Activated CD8-positive, alpha-beta memory T cell treated with anti-CD3 and anti-CD28 coated beads for 4 hours (primary cell): ENCODE measurements at regions not wholly inside any gene's neighbourhood (a gene's known extent, or its start where the extent isn't known, plus 50 kb on each side); places are given as distances from the start of the nearest gene placed in this dataset.
"Not testable (repeated sequence)": the region's sequence is repeated elsewhere in the genome, so short reads cannot be mapped to it uniquely, and the experiment has no call there.

Experiments used
- DNase-seq, 2 donors: peaks; one replicate each; pipeline ENCODE4 v3.0.0-alpha.2; 2020; ENCODE audit warnings: low read depth in 2 of 2

DNA sequence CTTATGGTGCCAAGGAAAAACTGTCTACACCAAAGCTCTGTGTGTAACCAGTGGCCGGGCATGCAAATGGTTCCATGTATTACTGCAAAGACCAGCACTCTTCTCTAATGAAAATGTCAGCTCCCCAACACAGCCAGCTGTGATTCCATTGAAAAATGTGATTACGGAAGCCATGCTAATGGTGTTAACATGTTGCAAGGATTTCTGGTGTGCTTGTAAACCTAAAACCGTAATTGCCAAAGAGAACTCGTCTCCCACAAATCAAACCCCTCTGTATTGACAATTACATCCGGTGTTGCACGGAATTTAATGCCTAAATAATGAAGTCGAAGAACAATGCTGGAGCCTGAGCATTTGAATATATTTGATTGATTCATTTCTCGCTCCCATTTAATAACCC is 351.7 kb downstream of the NPIPA8 start:
- DNase-seq, result no peak

DNA sequence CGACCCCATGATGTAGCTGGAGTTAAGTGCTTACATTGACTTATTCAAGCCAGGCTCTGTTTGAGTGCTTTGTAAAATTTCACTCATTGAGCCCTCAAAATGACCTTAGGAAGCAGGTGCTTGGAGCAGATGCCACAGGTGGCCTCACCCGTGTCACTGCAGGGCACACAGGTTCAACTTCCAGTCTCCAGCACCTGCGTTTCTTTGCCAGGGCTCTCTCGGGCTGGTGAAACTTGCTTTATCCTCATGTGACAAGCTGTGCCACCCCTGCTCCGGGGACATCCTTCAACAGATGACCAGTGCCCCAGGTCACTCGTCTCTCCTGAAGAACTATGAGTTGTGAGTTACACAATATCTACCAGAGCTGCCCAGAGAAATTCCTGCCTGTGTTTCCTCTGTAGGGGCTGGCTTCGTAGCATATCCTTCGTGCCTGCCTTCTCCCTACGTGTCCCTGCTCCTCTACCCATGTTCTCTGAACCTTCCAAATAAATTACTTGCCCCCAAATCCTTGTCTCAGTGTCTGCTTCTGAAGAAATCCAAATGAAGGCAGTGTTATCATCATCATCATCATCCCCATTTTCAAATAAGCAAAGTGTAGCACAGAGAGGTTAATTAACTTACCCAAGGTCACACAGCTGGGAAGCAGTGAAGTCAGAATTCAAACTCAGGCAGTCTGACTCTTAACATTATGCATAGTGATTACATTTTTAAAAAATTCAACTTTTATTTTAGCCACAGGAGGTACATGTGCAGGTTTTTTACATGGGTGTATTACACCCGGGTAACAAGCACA is 352.5 kb downstream of the NPIPA8 start:
- DNase-seq, result no peak

DNA sequence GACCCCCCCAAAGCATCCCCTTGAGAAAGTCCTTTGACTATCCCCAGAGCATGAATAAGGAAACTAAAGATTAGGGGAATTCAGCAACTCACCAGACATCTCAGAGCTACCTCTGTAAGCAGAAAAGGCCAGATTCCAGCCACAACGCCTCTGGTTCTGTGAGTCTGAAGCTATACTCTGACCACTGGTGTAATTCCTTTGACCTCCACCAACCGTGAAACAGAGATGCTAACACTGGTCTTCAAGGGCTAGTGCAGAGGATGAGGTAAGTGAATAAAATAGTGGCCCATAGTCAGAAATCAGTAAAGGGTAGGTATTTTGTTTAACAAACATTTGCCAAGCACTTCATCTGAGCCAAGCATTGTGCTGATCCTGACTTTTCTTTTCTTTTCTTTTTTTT is 353.4 kb downstream of the NPIPA8 start:
- DNase-seq, result no peak

DNA sequence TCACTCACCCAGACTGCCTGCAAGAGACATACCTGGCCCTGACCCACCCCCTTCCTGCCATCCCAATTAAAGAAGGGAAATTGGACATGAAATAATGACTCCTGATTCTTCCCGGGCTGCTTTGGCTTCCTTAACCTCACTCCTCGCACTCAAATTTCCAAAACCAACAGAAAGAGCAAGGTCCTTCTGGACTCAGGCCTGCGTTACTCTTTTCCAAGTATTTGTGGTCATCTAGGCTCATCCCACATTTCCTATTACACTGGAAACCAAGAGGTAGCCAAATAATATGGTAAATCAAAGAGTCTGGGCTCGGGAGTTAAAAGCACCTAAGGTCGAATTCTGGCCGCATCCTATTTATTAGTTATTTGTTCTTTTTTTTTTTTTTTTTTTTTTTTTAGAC is 359.3 kb downstream of the NPIPA8 start:
- no peak for DNase-seq

GRCh38 chr16:17972460-17972943 is 364.0 kb downstream of the NPIPA8 start:
- DNase-seq, result no peak

- no peak for DNase-seq
Measured at GRCh38 chr16:17970816-17971331, 365.7 kb downstream of the NPIPA8 start.

DNA sequence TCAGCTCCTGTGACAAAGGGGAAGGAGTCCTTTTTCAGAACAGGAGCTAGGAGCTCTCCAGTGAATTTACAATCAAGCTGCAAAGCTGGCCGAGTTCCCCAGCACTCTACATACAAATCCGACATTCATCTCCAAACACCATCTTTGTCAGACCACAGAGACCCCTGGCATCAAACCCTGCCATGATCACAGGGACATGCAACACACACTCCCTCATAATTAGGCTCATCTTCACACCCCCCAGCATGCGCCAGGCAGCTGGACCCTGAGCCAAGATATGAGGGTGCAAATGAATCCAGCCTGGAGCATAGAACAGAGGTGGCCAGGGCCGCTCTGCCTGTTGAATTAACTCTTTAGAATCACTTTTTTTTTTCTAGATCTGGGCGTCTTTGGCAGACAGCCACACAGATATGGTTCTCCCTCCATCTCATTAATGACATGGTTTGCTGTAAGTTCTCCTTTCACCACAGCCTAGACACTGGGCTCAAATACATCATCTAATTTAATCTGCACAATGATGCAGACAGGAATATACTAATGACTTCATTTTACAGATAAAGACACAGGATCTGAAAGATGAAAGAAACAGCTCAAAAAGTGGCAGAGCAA is 366.3 kb downstream of the NPIPA8 start:
- no peak for DNase-seq

- DNase-seq, result no peak
Measured at GRCh38 chr16:17965133-17965900, 371.2 kb downstream of the NPIPA8 start.

- DNase-seq, result no peak
Measured at GRCh38 chr16:17964196-17964595, 372.3 kb downstream of the NPIPA8 start.

- no peak for DNase-seq
Measured at GRCh38 chr16:17963185-17963836, 373.2 kb downstream of the NPIPA8 start.

- no peak for DNase-seq
Measured at GRCh38 chr16:17962726-17963125, 373.8 kb downstream of the NPIPA8 start.

GRCh38 chr16:17961822-17962221 is 374.7 kb downstream of the NPIPA8 start:
- not testable (repeated sequence) for DNase-seq

DNA sequence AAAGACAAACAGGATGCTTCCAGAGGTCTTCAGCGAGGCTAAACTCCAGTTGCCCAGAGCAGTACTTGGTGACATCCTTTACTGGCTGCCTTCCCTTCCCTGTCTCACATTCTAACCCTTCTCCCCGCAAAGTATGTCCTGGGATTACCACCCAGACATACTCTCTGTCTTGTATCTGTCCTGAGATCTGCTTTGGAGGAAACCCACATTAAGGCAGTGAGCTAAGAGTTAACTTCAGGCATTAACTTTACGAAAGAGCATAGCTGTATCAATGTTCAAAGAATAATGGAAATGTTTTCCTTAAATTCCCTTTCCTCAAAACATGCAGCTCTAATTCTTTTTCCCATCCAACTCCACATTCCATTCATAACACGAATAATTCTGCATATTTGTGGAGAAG is 385.2 kb downstream of the NPIPA8 start:
- DNase-seq, result no peak

DNA sequence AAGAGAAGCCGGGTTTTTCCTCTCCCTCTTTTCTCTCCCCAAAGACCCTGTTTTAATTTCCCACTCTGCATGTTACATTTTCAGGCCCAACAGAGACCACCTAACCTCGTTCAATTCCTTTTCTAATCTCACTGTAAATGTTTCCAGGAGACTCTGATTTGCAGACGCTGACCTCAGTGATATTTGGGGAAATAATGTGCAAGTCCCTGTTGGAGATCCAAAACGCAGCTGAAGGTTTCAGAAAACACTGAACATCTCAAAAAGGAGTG is 386.6 kb downstream of the NPIPA8 start:
- DNase-seq, result no peak

- DNase-seq, result no peak
Measured at GRCh38 chr16:17949141-17949981, 387.2 kb downstream of the NPIPA8 start.

- no peak for DNase-seq
Measured at GRCh38 chr16:17947637-17948036, 388.9 kb downstream of the NPIPA8 start.

DNA sequence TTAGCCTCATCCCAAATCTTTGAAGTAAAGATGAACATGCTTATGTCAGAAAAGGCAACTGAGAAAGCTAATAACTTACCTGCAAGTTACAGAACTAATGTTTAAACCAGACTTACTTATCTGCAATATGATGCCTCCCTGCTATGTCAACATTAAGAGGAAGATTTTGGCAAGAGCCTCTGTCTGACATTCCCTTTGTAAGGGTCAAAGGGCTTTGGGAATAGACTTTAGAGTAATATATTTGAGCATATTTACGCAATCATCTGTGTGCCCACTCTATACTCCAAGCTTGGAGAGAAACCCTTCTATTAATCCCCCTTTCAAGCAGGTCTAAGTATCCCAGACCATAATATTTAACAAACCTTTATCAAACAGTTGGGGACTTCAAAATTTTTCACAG is 389.4 kb downstream of the NPIPA8 start:
- no peak for DNase-seq

DNA sequence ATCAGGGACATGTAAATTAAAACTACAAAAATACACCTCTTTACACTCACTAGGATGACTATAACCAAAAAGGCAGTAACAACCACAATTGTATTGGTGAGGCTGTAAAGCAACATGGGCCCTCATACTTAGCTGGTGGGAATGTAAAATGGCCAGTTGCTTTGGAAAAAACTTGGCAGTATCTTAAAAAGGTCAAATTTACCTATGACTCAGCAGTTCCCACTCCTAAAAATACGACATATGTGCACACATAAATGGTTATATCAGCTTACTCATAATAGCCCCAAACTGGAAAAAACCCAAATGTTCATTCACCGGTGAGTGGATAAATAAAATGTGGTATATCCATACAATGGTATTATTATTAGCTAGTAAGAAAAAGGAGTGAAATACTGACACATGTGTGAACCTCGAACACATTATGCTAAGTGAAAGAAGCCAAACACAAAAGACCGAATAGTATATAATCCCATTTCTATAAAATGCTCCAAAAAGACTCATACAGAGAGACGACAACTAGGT is 391.4 kb downstream of the NPIPA8 start:
- no peak for DNase-seq

DNA sequence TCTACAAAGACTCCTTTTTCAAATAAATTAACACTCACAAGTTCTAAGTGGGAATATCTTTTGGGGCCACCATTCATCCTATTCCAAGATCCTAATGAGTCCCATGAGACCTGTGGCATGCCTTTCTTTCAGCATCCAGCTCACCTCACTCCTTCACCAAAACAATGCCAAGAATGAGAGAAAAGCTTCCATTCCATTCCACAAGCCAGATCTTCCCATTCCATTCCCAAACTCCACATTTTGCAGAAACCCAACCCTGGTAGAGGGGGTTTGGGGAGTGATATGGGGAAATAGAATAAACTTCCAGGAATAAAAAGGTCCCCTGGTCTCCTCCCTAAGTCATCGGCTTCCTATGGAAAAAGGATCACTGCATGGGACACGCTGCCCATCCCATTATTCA is 392.2 kb downstream of the NPIPA8 start:
- no peak for DNase-seq

DNA sequence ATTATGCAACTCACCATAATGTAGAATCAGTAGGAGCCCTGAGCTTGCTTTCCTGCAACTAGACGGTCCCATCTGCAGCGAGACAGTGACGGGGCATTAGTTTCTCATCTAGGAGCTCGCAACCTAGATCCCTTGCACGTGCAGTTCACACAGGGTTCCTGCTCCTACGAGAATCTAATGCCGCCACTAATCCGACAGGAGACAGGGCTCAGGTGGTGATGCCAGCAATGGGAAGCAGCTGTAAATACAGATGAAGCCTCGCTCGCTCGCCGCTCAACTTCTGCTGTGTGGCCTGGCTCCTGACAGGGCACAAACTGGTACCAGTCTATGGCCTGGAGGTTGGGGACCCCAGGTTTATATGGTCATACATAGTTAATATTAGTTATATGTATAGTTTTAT is 394.5 kb downstream of the NPIPA8 start:
- no peak for DNase-seq
